ENCODE measurements at regions not wholly inside any gene's neighbourhood (a gene's known extent, or its start where the extent isn't known, plus 50 kb on each side); places are given as distances from the start of the nearest gene placed in this dataset.

- no peak overlapping the region for H3K4me3 Mint-ChIP-seq
- H3F3A ChIP-seq (replicated peaks; ENCODE audit: low read depth), result no peaks in the 10 kb centered on the region
- DNase-seq (ENCODE audit: low spot score) (no peak), ATAC-seq (no peak)
- H3K4me1 ChIP-seq (ENCODE audit: insufficient read depth), result no peaks in the 10 kb centered on the region
- no peak overlapping the region for H3K4me2 ChIP-seq
- no peaks in the 10 kb centered on the region for H3K4me1 Mint-ChIP-seq
- H3K9me3 Mint-ChIP-seq, result peaks cover under 1% of the 10 kb centered on the region; the same call in 1 of the 3 replicates
- H3K36me3 Mint-ChIP-seq (ENCODE audit: low read depth), result no peaks in the 10 kb centered on the region
- no peak for TF ChIP-seq POLR2AphosphoS5 (IDR thresholded peaks at IDR 0.05; ENCODE audit: low read depth)
- TF ChIP-seq ZNF114 (CRISPR knock-in tag; IDR thresholded peaks at IDR 0.05), result no peak
- no peak for TF ChIP-seq CREB1 (CRISPR knock-in tag; IDR thresholded peaks at IDR 0.05; ENCODE audit: low read depth)
- TF ChIP-seq ZNF331 (CRISPR knock-in tag; IDR thresholded peaks at IDR 0.05; ENCODE audit: low read depth), result no peak
- no peak for TF ChIP-seq JUNB (IDR thresholded peaks at IDR 0.05; ENCODE audit: unreplicated experiment)
- no peak for TF ChIP-seq EZH2 (IDR thresholded peaks at IDR 0.05; ENCODE audit: low read depth, unreplicated experiment)
- TF ChIP-seq REST (IDR thresholded peaks at IDR 0.05; ENCODE audit: unreplicated experiment), result no peak
- no peaks in the 10 kb centered on the region for H3K36me3 ChIP-seq (ENCODE audit: insufficient read depth)
- no peak overlapping the region for H3K27ac ChIP-seq (ENCODE audit: low read depth)
- no peaks in the 10 kb centered on the region for H3K27me3 Mint-ChIP-seq (ENCODE audit: insufficient read depth, low read depth, poor library complexity)
- H3K79me2 ChIP-seq (replicated peaks; ENCODE audit: insufficient read depth), result no peaks in the 10 kb centered on the region
- no peak overlapping the region for H3K27ac Mint-ChIP-seq
- H3K4me3 ChIP-seq, result no peak overlapping the region
- H4K20me1 ChIP-seq (replicated peaks; ENCODE audit: insufficient read depth), result no peaks in the 10 kb centered on the region
- no peaks in the 10 kb centered on the region for H3K27me3 ChIP-seq (ENCODE audit: insufficient read depth)
- H2AFZ ChIP-seq, result no peak overlapping the region
- H3K9me2 ChIP-seq (ENCODE audit: insufficient read depth), result 0 out of 2 replicates have a peak, but pooled peaks cover 9% of the 10 kb centered on the region
Observed at GRCh38 chr11:27837895-27838563, 137.8 kb upstream of the BDNF start.

GRCh38 chr11:27830206-27830605, 130.0 kb upstream of the BDNF start:
- Histone ChIP-seq H3K4me2 (no peak overlapping the region), H2AFZ (peak overlapping the region; percentile 66; the same call in 1 of the 2 replicates), H3K27me3 (ENCODE audit: insufficient read depth) (no peaks in the 10 kb centered on the region), H4K20me1 (replicated peaks; ENCODE audit: insufficient read depth) (no peaks in the 10 kb centered on the region), H3K27ac (ENCODE audit: low read depth) (no peak overlapping the region), H3K4me1 (ENCODE audit: insufficient read depth) (no peaks in the 10 kb centered on the region), H3F3A (replicated peaks; ENCODE audit: low read depth) (no peaks in the 10 kb centered on the region), H3K79me2 (replicated peaks; ENCODE audit: insufficient read depth) (no peaks in the 10 kb centered on the region), H3K9me2 (ENCODE audit: insufficient read depth) (peaks cover 5% of the 10 kb centered on the region; the same call in 1 of the 2 replicates), H3K4me3 (no peak overlapping the region), H3K36me3 (ENCODE audit: insufficient read depth) (no peaks in the 10 kb centered on the region)
- ATAC-seq (no peak), DNase-seq (ENCODE audit: low spot score) (no peak)
- Mint-ChIP-seq H3K36me3 (ENCODE audit: low read depth) (no peaks in the 10 kb centered on the region), H3K4me3 (no peak overlapping the region), H3K27ac (no peak overlapping the region), H3K27me3 (ENCODE audit: insufficient read depth, low read depth, poor library complexity) (no peaks in the 10 kb centered on the region), H3K4me1 (no peaks in the 10 kb centered on the region), H3K9me3 (0 out of 3 replicates have a peak, but pooled peaks cover 2% of the 10 kb centered on the region)
- no peak for TF ChIP-seq STAT1 (IDR thresholded peaks at IDR 0.05; ENCODE audit: unreplicated experiment)
- TF ChIP-seq EZH2 (IDR thresholded peaks at IDR 0.05; ENCODE audit: low read depth, unreplicated experiment), result no peak
- TF ChIP-seq CREB1 (CRISPR knock-in tag; IDR thresholded peaks at IDR 0.05; ENCODE audit: low read depth), result no peak
- no peak for TF ChIP-seq ZNF114 (CRISPR knock-in tag; IDR thresholded peaks at IDR 0.05)
- no peak for TF ChIP-seq NANOG (IDR thresholded peaks at IDR 0.05; ENCODE audit: borderline replicate concordance)
- no peak for TF ChIP-seq CTCF (conservative IDR thresholded peaks at IDR 0.05; ENCODE audit: low read depth in 2 of 2)
